CD14-positive monocyte (primary cell): ENCODE measurements at regions not wholly inside any gene's neighbourhood (a gene's known extent, or its start where the extent isn't known, plus 50 kb on each side); places are given as distances from the start of the nearest gene placed in this dataset.
"Not testable (repeated sequence)": the region's sequence is repeated elsewhere in the genome, so short reads cannot be mapped to it uniquely, and the experiment has no call there.

ENCODE experiments used
- DNase-seq, 3 donors: peaks; one replicate each; pipeline ENCODE4 v3.0.0-alpha.2; 2011 to 2022
- H2AFZ ChIP-seq: 2 replicates; pipeline ENCODE4 v1.6.0; 2012; ENCODE audit warnings: mild to moderate bottlenecking, low read depth, low read length, inconsistent platforms; ENCODE audit not compliant: insufficient read depth, poor library complexity, severe bottlenecking
- H3K27ac ChIP-seq, 2 donors: 1 replicate in 1 of 2; 2 replicates in 1 of 2; pipeline ENCODE4 v1.5.1; 2012 to 2013; ENCODE audit warnings: low read length in 2 of 2, control low read depth in 1 of 2, inconsistent platforms in 1 of 2, low read depth in 1 of 2, mild to moderate bottlenecking in 1 of 2
- H3K27me3 ChIP-seq, 2 donors: one replicate each; pipeline versions ENCODE4 v1.6.0 to v1.6.1; 2011 to 2013; ENCODE audit warnings: low read length in 2 of 2; ENCODE audit not compliant: control insufficient read depth in 2 of 2, insufficient read depth in 2 of 2
- H3K36me3 ChIP-seq, 2 donors: replicated peaks in 1 of 2; 1 replicate in 1 of 2; 2 replicates in 1 of 2; pipeline versions ENCODE4 v1.5.1 to v1.6.1; 2012 to 2013; ENCODE audit warnings: low read length in 2 of 2, control low read depth in 1 of 2, inconsistent platforms in 1 of 2, mild to moderate bottlenecking in 1 of 2; ENCODE audit not compliant: insufficient read depth in 2 of 2, control insufficient read depth in 1 of 2
- H3K4me1 ChIP-seq, 2 donors: 1 replicate in 1 of 2; 2 replicates in 1 of 2; pipeline versions ENCODE4 v1.5.1 to v1.6.1; 2012 to 2013; ENCODE audit warnings: low read length in 2 of 2, control low read depth in 1 of 2, inconsistent platforms in 1 of 2, mild to moderate bottlenecking in 1 of 2, moderate library complexity in 1 of 2; ENCODE audit not compliant: insufficient read depth in 2 of 2, control insufficient read depth in 1 of 2
- H3K4me2 ChIP-seq: replicated peaks from 2 replicates; pipeline ENCODE3; 2012; ENCODE audit warnings: low read length, moderate library complexity, mild to moderate bottlenecking; ENCODE audit not compliant: poor library complexity, severe bottlenecking; ENCODE audit errors: extremely low read depth
- H3K4me3 ChIP-seq, 3 experiments: fragments of 200-600 bp in 1 of 3; sonication (generic) in 1 of 3; replicated peaks in 1 of 3; 1 replicate in 2 of 3; 2 replicates in 1 of 3; pipeline ENCODE4 v1.5.1; 2011 to 2013; ENCODE audit warnings: low read length in 3 of 3, mild to moderate bottlenecking in 3 of 3, control low read depth in 2 of 3, low read depth in 2 of 3, inconsistent platforms in 1 of 3, moderate library complexity in 1 of 3
- H3K79me2 ChIP-seq: 2 replicates; pipeline ENCODE4 v1.6.0; 2012; ENCODE audit warnings: mild to moderate bottlenecking, control low read depth, inconsistent platforms, low read length, moderate library complexity; ENCODE audit not compliant: insufficient read depth
- H3K9ac ChIP-seq: 2 replicates; pipeline ENCODE4 v1.6.0; 2017; ENCODE audit warnings: low read length, mild to moderate bottlenecking; ENCODE audit not compliant: insufficient read depth, poor library complexity, severe bottlenecking
- H3K9me3 ChIP-seq, 2 donors: replicated peaks in 1 of 2; 1 replicate in 1 of 2; 2 replicates in 1 of 2; pipeline versions ENCODE4 v1.5.1 to v1.6.1; 2012 to 2013; ENCODE audit warnings: low read length in 2 of 2, control low read depth in 1 of 2; ENCODE audit not compliant: control insufficient read depth in 1 of 2, insufficient read depth in 1 of 2
- H4K20me1 ChIP-seq: 2 replicates; pipeline ENCODE4 v1.6.0; 2012; ENCODE audit warnings: mild to moderate bottlenecking, low read length, control low read depth, moderate library complexity; ENCODE audit not compliant: insufficient read depth
- H3K27ac Mint-ChIP-seq, 7 donors: one replicate each; pipeline ENCODE4 v1.8.0; 2020; ENCODE audit warnings: mild to moderate bottlenecking in 7 of 7, mixed read lengths in 7 of 7, moderate library complexity in 6 of 7, inconsistent platforms in 2 of 7
- H3K27me3 Mint-ChIP-seq, 3 donors: one replicate each; pipeline ENCODE4 v1.8.0; 2021 to 2022; ENCODE audit warnings: low read depth in 3 of 3, mild to moderate bottlenecking in 3 of 3, mixed read lengths in 3 of 3, moderate library complexity in 3 of 3, inconsistent platforms in 1 of 3
- H3K36me3 Mint-ChIP-seq, 2 donors: one replicate each; pipeline ENCODE4 v1.8.0; 2020; ENCODE audit warnings: mixed read lengths in 2 of 2, inconsistent platforms in 1 of 2, mild to moderate bottlenecking in 1 of 2
- H3K4me1 Mint-ChIP-seq: one replicate; pipeline ENCODE4 v1.8.0; 2020; ENCODE audit warnings: mild to moderate bottlenecking, mixed read lengths
- H3K4me3 Mint-ChIP-seq, 2 donors: one replicate each; pipeline ENCODE4 v1.8.0; 2020; ENCODE audit warnings: mild to moderate bottlenecking in 2 of 2, mixed read lengths in 2 of 2, moderate library complexity in 1 of 2
- H3K9me3 Mint-ChIP-seq, 7 donors: one replicate each; pipeline ENCODE4 v1.8.0; 2020 to 2022; ENCODE audit warnings: mixed read lengths in 7 of 7, mild to moderate bottlenecking in 6 of 7, moderate library complexity in 6 of 7, inconsistent platforms in 2 of 7
- WGBS: methylation state at CpG from one replicate; pipeline ENCODE4 v1.1.5; 2013; ENCODE audit warnings: missing lambda C conversion rate; ENCODE audit not compliant: insufficient coverage; 5-methylcytosine and 5-hydroxymethylcytosine counted together
- intact Hi-C, 2 donors: fragments of 100-400 bp; cut with micrococcal nuclease; formaldehyde crosslinking; loops; one replicate each; pipeline versions ENCODE4 v1.15.0 to v1.15.1; 2023

DNA sequence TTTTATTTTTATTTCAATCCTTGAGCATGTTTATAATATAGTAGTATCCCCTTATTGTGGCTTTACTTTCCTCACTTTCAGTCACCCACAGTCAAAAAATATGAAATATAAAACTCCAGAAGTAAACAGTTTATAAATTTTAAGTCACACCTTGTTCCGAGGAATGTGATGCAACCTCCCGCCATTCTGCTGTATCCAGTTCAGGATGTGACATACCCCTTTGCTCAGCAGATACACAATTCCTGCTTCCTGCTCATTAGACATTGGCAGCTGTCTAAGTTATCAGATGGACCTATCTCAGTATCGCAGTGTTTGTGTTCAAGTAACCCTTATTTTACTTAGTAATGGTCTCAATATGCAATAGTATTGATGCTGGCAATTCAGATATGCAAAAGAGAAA lies 144.5 kb downstream of the POTEG start:
- H3K79me2 ChIP-seq, H3K27ac Mint-ChIP-seq, H3K4me2 ChIP-seq, H3K4me3 ChIP-seq, H2AFZ ChIP-seq, H3K9ac ChIP-seq, intact Hi-C loops, H3K36me3 Mint-ChIP-seq, H3K27ac ChIP-seq, H3K4me1 ChIP-seq, H3K9me3 Mint-ChIP-seq, H3K9me3 ChIP-seq, H3K36me3 ChIP-seq, H4K20me1 ChIP-seq, H3K27me3 ChIP-seq, DNase-seq, H3K27me3 Mint-ChIP-seq, H3K4me3 Mint-ChIP-seq, H3K4me1 Mint-ChIP-seq: not testable (repeated sequence)
- 89% methylated on average over 2 of the region's 3 CpGs for WGBS

DNA sequence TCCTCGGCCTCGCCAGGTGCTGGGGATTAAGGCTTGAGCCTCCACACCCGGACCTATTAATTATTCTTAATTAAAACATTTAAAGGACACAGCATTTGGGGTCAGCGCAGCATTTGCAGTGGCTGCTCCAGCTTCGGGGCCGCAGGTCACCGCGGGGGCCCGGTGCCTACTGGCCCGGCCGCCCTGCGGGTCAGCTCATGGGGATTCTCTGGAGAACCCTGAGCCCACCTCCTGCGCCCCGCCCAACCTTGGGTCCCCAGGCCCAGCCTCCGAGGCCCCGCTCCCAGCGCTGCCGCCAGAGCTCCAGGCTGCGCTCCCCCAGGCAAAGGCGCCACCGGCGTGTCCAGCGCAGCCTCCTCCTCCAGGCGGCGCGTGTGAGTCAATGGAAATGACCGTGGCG lies 133.9 kb downstream of the POTEG start:
- H3K9me3 Mint-ChIP-seq, H3K4me1 ChIP-seq, H3K4me2 ChIP-seq, DNase-seq, H3K36me3 Mint-ChIP-seq, H3K4me3 ChIP-seq, H4K20me1 ChIP-seq, H3K27me3 Mint-ChIP-seq, H3K27ac ChIP-seq, H3K4me1 Mint-ChIP-seq, H3K9ac ChIP-seq, H3K27ac Mint-ChIP-seq, H2AFZ ChIP-seq, H3K4me3 Mint-ChIP-seq, intact Hi-C loops, H3K27me3 ChIP-seq, H3K36me3 ChIP-seq, H3K9me3 ChIP-seq, H3K79me2 ChIP-seq: not testable (repeated sequence)
- WGBS: no CpG with 5 or more reads among the region's 28 CpGs

GRCh38 chr14:19300838-19301237 lies 133.3 kb downstream of the POTEG start:
- H3K4me3 ChIP-seq, H3K9me3 Mint-ChIP-seq, H3K4me1 ChIP-seq, intact Hi-C loops, H3K36me3 Mint-ChIP-seq, DNase-seq, H3K27me3 ChIP-seq, H3K4me2 ChIP-seq, H3K27ac ChIP-seq, H3K27me3 Mint-ChIP-seq, H4K20me1 ChIP-seq, H3K4me3 Mint-ChIP-seq, H2AFZ ChIP-seq, H3K9ac ChIP-seq, H3K36me3 ChIP-seq, H3K9me3 ChIP-seq, H3K4me1 Mint-ChIP-seq, H3K27ac Mint-ChIP-seq, H3K79me2 ChIP-seq: not testable (repeated sequence)
- 75% methylated on average over 8 of the region's 30 CpGs for WGBS

- H3K4me2 ChIP-seq, H3K27me3 Mint-ChIP-seq, H3K27ac ChIP-seq, H3K4me1 Mint-ChIP-seq, H3K9me3 Mint-ChIP-seq, H3K27me3 ChIP-seq, H3K4me3 Mint-ChIP-seq, H3K4me1 ChIP-seq, H3K36me3 ChIP-seq, H3K79me2 ChIP-seq, H2AFZ ChIP-seq, H3K36me3 Mint-ChIP-seq, intact Hi-C loops, H3K9ac ChIP-seq, DNase-seq, H3K9me3 ChIP-seq, H3K4me3 ChIP-seq, H3K27ac Mint-ChIP-seq, H4K20me1 ChIP-seq: not testable (repeated sequence)
- WGBS: no CpG with 5 or more reads among the region's 4 CpGs
These were observed 130.3 kb downstream of the POTEG start for GRCh38 chr14:19303844-19304243.

DNA sequence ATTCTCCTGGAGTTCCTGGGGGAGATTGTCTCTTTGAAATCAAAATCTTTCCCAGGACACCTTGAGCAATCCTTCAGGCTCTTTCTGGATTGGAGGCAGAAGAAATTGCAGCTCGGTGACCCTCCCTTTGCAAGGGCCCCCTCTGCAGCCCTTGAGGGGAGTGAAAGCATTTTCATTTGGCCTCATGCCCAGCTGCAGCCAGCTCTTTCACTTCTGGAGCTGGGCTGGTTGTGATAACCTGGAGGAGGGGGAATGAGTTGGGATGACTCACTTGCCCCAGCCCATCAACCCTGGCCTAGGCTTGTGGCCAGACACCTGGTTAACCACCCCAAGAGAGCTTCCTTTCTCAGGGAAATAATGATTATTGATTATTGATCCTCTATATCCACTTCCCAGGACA lies 129.7 kb downstream of the POTEG start:
- H3K9ac ChIP-seq, H4K20me1 ChIP-seq, H3K79me2 ChIP-seq, H3K27me3 Mint-ChIP-seq, H3K4me2 ChIP-seq, H3K9me3 ChIP-seq, H3K9me3 Mint-ChIP-seq, H3K27me3 ChIP-seq, intact Hi-C loops, H3K27ac ChIP-seq, H2AFZ ChIP-seq, H3K4me3 ChIP-seq, H3K4me1 ChIP-seq, H3K36me3 ChIP-seq, H3K4me1 Mint-ChIP-seq, H3K4me3 Mint-ChIP-seq, H3K27ac Mint-ChIP-seq, DNase-seq, H3K36me3 Mint-ChIP-seq: not testable (repeated sequence)
- no CpG with 5 or more reads among the region's 1 CpG for WGBS
